GM21737 (cell line): ENCODE measurements at regions not wholly inside any gene's neighbourhood (a gene's known extent, or its start where the extent isn't known, plus 50 kb on each side); places are given as distances from the start of the nearest gene placed in this dataset.
"Not testable (repeated sequence)": the region's sequence is repeated elsewhere in the genome, so short reads cannot be mapped to it uniquely, and the experiment has no call there.

ENCODE experiments used
- ATAC-seq: cut with Tn5 transposase; IDR thresholded peaks from one replicate; pipeline ENCODE4 v1.9.1; 2021; ENCODE audit warnings: mild to moderate bottlenecking, moderate library complexity; ENCODE audit not compliant: unreplicated experiment

GRCh38 chr6:120384671-120385070 lies 949.6 kb downstream of the TBC1D32 start:
- no peak for ATAC-seq

- no peak for ATAC-seq
These were observed 950.6 kb downstream of the TBC1D32 start for GRCh38 chr6:120383681-120384080.

- peak; percentile 95 for ATAC-seq
These were observed 955.6 kb downstream of the TBC1D32 start for GRCh38 chr6:120378582-120379220.

- ATAC-seq: no peak
These were observed 961.1 kb downstream of the TBC1D32 start for GRCh38 chr6:120373185-120373584.

- no peak for ATAC-seq
These were observed 970.9 kb downstream of the TBC1D32 start for GRCh38 chr6:120363429-120363828.

GRCh38 chr6:120358535-120358934 lies 975.7 kb downstream of the TBC1D32 start:
- not testable (repeated sequence) for ATAC-seq

GRCh38 chr6:120357447-120357846 lies 976.8 kb downstream of the TBC1D32 start:
- ATAC-seq: no peak

GRCh38 chr6:120355822-120356221 lies 978.5 kb downstream of the TBC1D32 start:
- no peak for ATAC-seq

- no peak for ATAC-seq
These were observed 979.7 kb downstream of the TBC1D32 start for GRCh38 chr6:120354452-120355098.

GRCh38 chr6:120352491-120352890 lies 981.8 kb downstream of the TBC1D32 start:
- ATAC-seq: no peak

- ATAC-seq: no peak
These were observed 985.4 kb downstream of the TBC1D32 start for GRCh38 chr6:120348926-120349325.

- no peak for ATAC-seq
These were observed 979.0 kb upstream of the MAN1A1 start for GRCh38 chr6:120328521-120328920.

- ATAC-seq: peak; percentile 54
These were observed 971.1 kb upstream of the MAN1A1 start for GRCh38 chr6:120320481-120321162.

GRCh38 chr6:120304223-120304622 lies 954.7 kb upstream of the MAN1A1 start:
- no peak for ATAC-seq

GRCh38 chr6:120303527-120303926 lies 954.0 kb upstream of the MAN1A1 start:
- peak; percentile 60 for ATAC-seq

- ATAC-seq: no peak
These were observed 952.5 kb upstream of the MAN1A1 start for GRCh38 chr6:120302041-120302440.

GRCh38 chr6:120290964-120291363 lies 941.4 kb upstream of the MAN1A1 start:
- no peak for ATAC-seq

GRCh38 chr6:120282005-120282404 lies 932.4 kb upstream of the MAN1A1 start:
- ATAC-seq: no peak

- no peak for ATAC-seq
These were observed 930.1 kb upstream of the MAN1A1 start for GRCh38 chr6:120279466-120280167.

GRCh38 chr6:120278689-120279396 lies 929.3 kb upstream of the MAN1A1 start:
- no peak for ATAC-seq

- peak; percentile 67 for ATAC-seq
These were observed 925.0 kb upstream of the MAN1A1 start for GRCh38 chr6:120274547-120274946.
